Osteoblast (primary cell): ENCODE measurements at regions not wholly inside any gene's neighbourhood (a gene's known extent, or its start where the extent isn't known, plus 50 kb on each side); places are given as distances from the start of the nearest gene placed in this dataset.

Source experiments
- DNase-seq: peaks from one replicate; pipeline ENCODE4 v3.0.0; 2011; ENCODE audit warnings: low spot score, mixed read lengths; ENCODE audit not compliant: insufficient read length; ENCODE audit errors: missing footprints
- H2AFZ ChIP-seq: 2 replicates; pipeline ENCODE4 v1.6.0; 2011; ENCODE audit warnings: mild to moderate bottlenecking, low read length
- H3K27ac ChIP-seq: 2 replicates; pipeline ENCODE4 v1.5.1; 2011; ENCODE audit warnings: mild to moderate bottlenecking, low read depth, low read length, moderate library complexity
- H3K27me3 ChIP-seq: 2 replicates; pipeline ENCODE4 v1.6.0; 2012; ENCODE audit warnings: mild to moderate bottlenecking, control low read depth, inconsistent platforms, low read length, moderate library complexity; ENCODE audit not compliant: insufficient read depth
- H3K36me3 ChIP-seq: 2 replicates; pipeline ENCODE4 v1.5.1; 2011; ENCODE audit warnings: mild to moderate bottlenecking, low read length, control low read depth, moderate library complexity; ENCODE audit not compliant: insufficient read depth
- H3K4me1 ChIP-seq: 2 replicates; pipeline ENCODE4 v1.5.1; 2011; ENCODE audit warnings: mild to moderate bottlenecking, low read length, control low read depth, moderate library complexity; ENCODE audit not compliant: insufficient read depth
- H3K4me2 ChIP-seq: 2 replicates; pipeline ENCODE4 v1.6.0; 2011; ENCODE audit warnings: mild to moderate bottlenecking, low read length; ENCODE audit not compliant: insufficient read depth
- H3K4me3 ChIP-seq: fragments of 200-600 bp; sonication (generic); 3 replicates; pipeline ENCODE4 v1.5.1; 2012; ENCODE audit warnings: mild to moderate bottlenecking, low read length, inconsistent platforms; ENCODE audit not compliant: insufficient read depth
- H3K79me2 ChIP-seq: 2 replicates; pipeline ENCODE4 v1.6.0; 2012; ENCODE audit warnings: mild to moderate bottlenecking, low read length, control low read depth, inconsistent platforms; ENCODE audit not compliant: insufficient read depth
- H3K9me3 ChIP-seq: 2 replicates; pipeline ENCODE4 v1.5.1; 2011; ENCODE audit warnings: low read depth, low read length, control low read depth
- H4K20me1 ChIP-seq: 2 replicates; pipeline ENCODE4 v1.6.0; 2012; ENCODE audit warnings: mild to moderate bottlenecking, low read length, control low read depth; ENCODE audit not compliant: insufficient read depth
- TF ChIP-seq, protein P1 (sequence below): IDR thresholded peaks from 2 replicates; pipeline ENCODE4 v1.5.1; 2011; ENCODE audit warnings: mild to moderate bottlenecking, low read depth, low read length, moderate library complexity; ENCODE audit errors: extremely low read depth

DNA sequence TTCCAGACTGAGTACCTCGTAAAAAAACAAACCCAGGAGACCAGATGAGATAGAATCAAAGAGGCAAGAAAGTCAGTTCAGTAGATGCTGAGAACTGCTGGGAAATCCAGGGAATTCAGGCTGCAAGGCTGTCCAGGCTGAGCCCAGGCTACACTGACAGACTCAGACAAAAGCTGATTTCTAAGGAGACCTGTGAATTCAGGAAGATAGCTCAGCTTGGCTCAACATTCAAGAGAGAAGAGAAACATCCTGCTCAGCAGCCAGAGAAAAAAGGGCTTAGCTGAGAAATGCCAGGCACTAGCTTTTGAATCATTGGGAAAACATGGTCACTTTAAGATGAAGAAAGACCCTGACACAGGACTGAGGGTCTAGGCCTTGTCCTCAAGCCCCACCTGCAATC is 118.2 kb upstream of the SLC44A1 start:
- H3K27me3 ChIP-seq = no peaks in the 10 kb centered on the region
- H4K20me1 ChIP-seq = no peaks in the 10 kb centered on the region
- no peak overlapping the region for H3K4me2 ChIP-seq
- no peak overlapping the region for H3K4me3 ChIP-seq
- TF ChIP-seq, protein P1, sequence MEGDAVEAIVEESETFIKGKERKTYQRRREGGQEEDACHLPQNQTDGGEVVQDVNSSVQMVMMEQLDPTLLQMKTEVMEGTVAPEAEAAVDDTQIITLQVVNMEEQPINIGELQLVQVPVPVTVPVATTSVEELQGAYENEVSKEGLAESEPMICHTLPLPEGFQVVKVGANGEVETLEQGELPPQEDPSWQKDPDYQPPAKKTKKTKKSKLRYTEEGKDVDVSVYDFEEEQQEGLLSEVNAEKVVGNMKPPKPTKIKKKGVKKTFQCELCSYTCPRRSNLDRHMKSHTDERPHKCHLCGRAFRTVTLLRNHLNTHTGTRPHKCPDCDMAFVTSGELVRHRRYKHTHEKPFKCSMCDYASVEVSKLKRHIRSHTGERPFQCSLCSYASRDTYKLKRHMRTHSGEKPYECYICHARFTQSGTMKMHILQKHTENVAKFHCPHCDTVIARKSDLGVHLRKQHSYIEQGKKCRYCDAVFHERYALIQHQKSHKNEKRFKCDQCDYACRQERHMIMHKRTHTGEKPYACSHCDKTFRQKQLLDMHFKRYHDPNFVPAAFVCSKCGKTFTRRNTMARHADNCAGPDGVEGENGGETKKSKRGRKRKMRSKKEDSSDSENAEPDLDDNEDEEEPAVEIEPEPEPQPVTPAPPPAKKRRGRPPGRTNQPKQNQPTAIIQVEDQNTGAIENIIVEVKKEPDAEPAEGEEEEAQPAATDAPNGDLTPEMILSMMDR = no peak
- H3K36me3 ChIP-seq = no peaks in the 10 kb centered on the region
- no peaks in the 10 kb centered on the region for H3K79me2 ChIP-seq
- peaks cover 20% of the 10 kb centered on the region for H3K4me1 ChIP-seq
- peak overlapping the region; percentile 49 for H3K27ac ChIP-seq
- DNase-seq = peak; percentile 75
- H3K9me3 ChIP-seq = no peaks in the 10 kb centered on the region
- peak overlapping the region; percentile 83 for H2AFZ ChIP-seq

DNA sequence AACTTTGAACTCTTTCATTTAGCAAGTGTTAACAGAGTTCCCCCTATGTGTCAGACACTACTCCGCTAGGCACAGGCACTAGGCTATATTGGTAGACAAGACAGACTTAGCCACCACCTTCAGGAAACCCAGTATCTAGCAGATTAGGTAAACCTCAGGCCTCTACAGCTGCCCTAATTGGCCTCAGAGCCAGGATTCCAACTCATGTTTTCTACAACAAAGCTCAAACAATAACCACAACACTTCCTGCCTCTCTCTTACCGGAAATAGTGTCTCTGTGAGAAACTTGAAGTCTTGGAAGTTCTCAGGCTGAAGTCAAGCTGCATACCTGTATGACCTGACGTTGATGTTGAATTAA is 116.6 kb upstream of the SLC44A1 start:
- Histone ChIP-seq H3K36me3 (no peaks in the 10 kb centered on the region), H3K4me2 (no peak overlapping the region), H3K79me2 (no peaks in the 10 kb centered on the region), H2AFZ (peak overlapping the region; percentile 68), H3K27ac (peak overlapping the region; percentile 66), H3K4me3 (no peak overlapping the region), H3K4me1 (peaks cover 28% of the 10 kb centered on the region), H3K9me3 (no peaks in the 10 kb centered on the region), H4K20me1 (no peaks in the 10 kb centered on the region), H3K27me3 (no peaks in the 10 kb centered on the region)
- TF ChIP-seq, protein P1 = no peak
- no peak for DNase-seq

DNA sequence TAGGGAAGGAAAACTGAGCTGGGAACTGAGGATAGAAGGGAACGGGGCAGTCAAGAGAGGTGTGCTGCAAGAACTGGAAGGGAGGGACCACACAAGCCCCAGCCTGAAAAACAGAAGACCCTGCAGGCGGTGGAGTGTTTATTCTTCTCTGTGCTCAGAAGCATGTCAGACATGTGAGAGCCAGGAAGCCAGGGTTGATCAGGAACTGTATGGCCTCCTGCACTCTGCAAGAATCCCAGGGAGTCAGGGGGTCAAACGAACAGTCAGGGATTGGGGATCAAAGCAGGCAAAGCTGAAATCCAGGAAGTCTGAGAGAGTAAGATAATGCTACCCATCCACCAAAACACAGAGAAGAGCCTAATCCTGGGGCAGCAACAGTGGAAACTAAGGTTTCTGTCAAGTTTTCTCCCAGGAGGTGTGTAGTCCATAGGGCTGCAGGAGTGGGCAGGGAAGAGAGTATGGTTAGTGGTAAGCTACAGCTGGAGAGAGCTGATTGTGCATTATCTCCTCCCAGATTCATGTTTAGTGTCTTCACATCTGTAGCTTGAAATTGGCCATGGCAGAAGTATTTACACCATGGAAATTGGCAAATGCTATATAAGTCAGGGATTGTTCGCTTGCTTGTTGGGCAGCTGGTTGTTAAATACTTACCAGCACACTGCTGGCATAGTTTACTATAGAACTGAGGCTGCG is 115.4 kb upstream of the SLC44A1 start:
- no peak for DNase-seq
- Histone ChIP-seq H3K4me3 (no peak overlapping the region), H3K79me2 (no peaks in the 10 kb centered on the region), H3K4me1 (peaks cover 32% of the 10 kb centered on the region), H4K20me1 (no peaks in the 10 kb centered on the region), H3K4me2 (no peak overlapping the region), H3K27me3 (no peaks in the 10 kb centered on the region), H3K9me3 (no peaks in the 10 kb centered on the region), H3K27ac (no peak overlapping the region), H3K36me3 (no peaks in the 10 kb centered on the region), H2AFZ (no peak overlapping the region)
- TF ChIP-seq, protein P1 = no peak

DNA sequence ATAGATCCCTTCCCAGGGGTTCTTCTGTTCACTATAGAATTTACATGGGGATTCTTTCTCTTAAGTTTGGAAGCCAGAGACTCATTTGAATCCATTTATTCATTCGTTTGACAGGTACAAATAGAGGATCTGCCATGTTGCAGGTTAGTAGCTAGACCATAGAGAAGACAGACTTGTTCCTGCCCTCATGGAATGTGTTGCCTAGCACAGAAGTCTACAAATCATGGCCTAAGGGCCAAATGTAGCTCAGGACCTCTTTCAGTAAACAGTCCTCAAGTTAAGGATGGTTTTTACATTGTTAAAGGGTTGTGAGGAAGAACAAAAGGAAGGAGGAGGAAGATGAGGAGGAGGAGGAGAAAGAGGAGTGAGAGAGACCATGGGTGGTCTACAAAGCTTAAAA is 114.7 kb upstream of the SLC44A1 start:
- no peak overlapping the region for H3K27ac ChIP-seq
- no peak overlapping the region for H3K4me2 ChIP-seq
- H3K4me3 ChIP-seq = no peak overlapping the region
- no peaks in the 10 kb centered on the region for H3K27me3 ChIP-seq
- no peaks in the 10 kb centered on the region for H4K20me1 ChIP-seq
- no peaks in the 10 kb centered on the region for H3K9me3 ChIP-seq
- H3K79me2 ChIP-seq = no peaks in the 10 kb centered on the region
- no peak for DNase-seq
- H2AFZ ChIP-seq = no peak overlapping the region
- H3K4me1 ChIP-seq = peaks cover 32% of the 10 kb centered on the region
- TF ChIP-seq, protein P1 = no peak
- no peaks in the 10 kb centered on the region for H3K36me3 ChIP-seq
